ENCODE measurements at regions not wholly inside any gene's neighbourhood (a gene's known extent, or its start where the extent isn't known, plus 50 kb on each side); places are given as distances from the start of the nearest gene placed in this dataset.
A peak's percentile ranks its signal among the peaks of the same experiment; 100 is the strongest.

DNA sequence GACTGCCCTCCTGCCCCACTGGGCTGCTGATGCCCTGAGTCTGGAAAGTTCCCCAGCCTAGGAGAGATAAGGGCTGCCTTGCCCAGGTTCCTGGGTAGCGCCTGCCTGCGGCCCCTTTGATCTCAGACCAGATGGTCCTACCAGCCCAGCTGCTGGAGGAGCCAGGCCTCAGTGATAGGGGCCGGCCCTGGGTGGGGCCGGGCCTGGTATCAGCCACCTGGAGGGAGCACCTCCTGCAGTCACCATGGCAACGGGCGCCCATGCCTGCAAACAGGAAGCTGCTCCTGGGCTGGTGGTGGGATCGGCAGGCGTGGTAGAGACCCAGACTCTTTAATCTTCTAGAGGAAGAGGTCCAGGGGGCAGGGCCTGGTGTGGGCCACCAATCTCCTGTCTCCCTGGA is 119.7 kb upstream of the WNT4 start:
- DNase-seq (ENCODE audit: low read depth in 4 of 4, low spot score in 1 of 4), result no peak

DNA sequence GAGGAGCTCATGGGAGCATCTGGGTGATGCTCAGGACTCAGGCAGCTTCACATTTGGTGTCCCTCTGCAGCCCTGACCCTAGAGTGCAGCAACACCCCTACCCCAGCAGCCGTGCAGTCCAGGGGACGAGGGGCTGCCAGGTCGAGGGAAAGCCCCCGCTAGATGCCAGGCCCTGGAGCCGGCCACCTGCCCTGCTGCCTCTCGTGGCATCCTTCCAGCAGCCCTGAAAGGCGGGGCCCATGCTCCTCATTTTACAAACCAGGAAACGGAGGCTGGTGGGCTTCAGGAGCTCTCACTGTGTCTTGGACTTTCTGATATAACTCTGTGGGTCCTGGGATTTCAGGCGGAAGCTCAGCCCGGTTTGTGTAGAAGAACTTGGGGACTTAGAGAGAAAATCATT is 120.5 kb upstream of the WNT4 start:
- no peak for DNase-seq (ENCODE audit: low read depth in 4 of 4, low spot score in 1 of 4)

DNA sequence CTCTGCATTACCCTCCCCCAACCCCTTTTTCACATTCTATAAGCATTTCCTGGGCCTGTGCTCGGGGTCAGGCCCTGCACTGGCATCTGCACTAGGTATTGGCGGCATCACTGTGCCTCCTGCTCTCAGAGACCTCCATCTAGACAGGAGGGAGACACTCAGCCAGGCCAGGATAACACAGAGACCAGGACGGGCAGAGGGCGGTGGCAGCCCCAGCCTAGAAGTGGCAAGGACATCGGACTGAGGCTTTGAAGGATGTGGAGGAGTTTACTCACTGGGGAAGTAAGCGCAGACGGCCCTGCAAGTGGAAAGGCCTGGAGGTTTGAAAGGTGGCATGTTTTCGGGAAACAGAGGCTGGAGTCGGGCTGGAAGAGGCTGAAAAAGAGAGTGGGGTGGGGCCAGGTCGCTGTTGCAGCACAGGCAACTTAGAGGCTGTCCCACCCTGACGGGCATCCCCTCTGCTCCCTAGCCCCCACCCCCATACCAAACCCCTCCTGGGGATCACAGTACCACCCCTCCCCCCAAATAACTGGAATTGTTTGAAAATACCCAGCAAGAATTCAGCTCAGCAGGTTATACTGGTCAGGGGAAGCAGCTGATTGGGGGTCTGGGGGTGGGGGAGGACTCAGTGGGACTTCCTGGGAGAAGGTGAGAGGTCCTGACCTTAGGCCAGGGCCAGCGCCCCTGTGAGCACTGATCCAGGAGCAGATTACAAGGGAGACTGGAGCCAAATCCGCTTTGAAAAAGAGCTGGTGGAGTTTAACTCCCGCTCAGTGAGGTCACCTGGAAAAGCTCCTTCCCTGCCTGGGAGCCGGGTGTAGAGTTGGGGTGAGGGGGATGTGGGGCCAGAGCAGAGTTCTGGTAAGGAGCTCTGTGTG is 121.8 kb upstream of the WNT4 start:
- DNase-seq (ENCODE audit: low read depth in 4 of 4, low spot score in 1 of 4), result no peak

- DNase-seq (ENCODE audit: low read depth in 4 of 4, low spot score in 1 of 4), result no peak
Measured at GRCh38 chr1:22266141-22266540, 123.2 kb upstream of the WNT4 start.

GRCh38 chr1:22267413-22268175 is 124.7 kb upstream of the WNT4 start:
- DNase-seq (ENCODE audit: low read depth in 4 of 4, low spot score in 1 of 4), result no peak

GRCh38 chr1:22268327-22268726 is 125.4 kb upstream of the WNT4 start:
- no peak for DNase-seq (ENCODE audit: low read depth in 4 of 4, low spot score in 1 of 4)

DNA sequence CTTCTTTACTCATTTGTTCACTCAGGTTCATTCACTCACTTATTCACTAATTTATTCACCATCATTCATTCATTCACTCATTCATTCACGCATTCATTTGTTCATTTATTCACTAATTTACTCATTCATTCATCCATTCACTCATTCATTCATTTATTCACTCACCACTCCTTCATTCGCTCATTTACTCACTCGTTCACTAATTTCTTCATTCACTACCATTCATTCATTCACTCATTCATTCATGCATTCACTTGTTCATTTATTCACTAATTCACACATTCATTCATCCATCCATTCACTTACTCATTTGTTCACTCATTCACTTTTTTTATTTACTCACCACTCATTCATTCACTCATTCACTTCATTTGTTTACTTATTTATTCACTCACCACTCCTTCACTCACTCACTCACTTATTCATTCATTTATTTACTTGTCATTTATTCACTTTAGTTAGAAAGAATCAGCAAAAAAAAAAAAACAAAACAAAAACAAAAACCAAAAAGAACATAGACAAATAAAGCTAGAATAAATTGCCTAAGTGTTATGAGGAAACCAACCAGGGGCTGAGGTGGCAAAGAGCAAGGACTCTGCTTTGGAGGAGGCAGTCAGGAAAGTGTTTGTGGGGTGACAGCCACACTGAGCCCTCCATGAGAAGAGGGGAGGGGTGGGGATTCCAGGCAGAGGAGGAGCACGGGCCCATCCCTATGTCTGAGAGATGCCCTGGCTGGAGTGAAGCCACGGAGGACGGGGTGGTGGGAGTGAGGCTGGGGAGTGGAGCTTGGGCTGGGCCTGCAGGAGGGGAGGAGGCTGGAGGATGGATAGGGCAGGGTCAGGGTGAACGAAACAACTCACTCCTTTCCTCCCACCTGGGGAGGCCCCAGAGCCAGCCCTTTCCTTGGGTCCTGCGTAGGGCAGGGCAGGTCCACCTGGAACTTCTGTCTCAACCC is 129.2 kb upstream of the WNT4 start:
- no peak for DNase-seq (ENCODE audit: low read depth in 4 of 4, low spot score in 1 of 4)

- DNase-seq (ENCODE audit: low read depth in 4 of 4, low spot score in 1 of 4), result no peak
Measured at GRCh38 chr1:22273686-22274681, 131.1 kb upstream of the WNT4 start.

GRCh38 chr1:22275167-22275566 is 132.3 kb upstream of the WNT4 start:
- DNase-seq (ENCODE audit: low read depth in 4 of 4, low spot score in 1 of 4), result no peak

DNA sequence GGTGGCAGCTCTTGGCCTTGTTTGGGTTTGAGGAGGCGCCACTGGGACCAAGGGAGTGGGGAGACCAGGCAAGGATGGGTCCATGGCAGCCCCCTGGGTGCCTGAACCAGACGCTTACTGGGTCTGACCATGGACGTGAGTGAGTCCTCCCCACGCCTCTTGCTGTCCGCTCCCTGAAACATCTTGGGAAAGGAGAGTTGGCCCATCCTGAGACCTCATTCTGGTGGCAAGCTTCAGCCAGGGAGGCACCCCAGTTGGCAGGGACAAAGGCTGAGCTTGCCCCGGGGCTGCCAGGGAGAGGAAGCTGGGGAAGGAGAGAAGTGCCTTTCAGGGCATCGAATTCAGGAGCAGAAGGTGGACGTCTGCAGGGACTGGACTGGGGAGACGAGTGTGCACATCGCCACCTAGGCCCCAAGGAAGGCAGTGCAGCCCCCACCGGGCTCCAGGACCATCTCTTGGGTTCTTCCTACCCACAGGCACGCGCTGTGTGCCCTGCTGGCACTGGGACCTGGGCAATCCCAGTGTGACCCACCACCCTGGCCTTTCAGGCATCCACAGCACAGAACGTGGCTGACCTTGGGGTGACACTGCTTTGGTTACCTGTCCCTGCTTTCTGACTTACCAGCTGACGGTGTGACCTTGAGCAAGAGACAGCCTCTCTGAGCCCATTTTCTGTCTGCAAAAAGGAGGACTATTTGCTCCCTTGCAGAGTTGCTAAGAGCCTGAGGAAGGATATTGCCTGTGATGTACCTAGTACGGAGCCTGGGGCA is 132.9 kb upstream of the WNT4 start:
- peak in 3 of 4 experiments; percentile 7 to 23 (median 9) for DNase-seq (ENCODE audit: low read depth in 4 of 4, low spot score in 1 of 4)

GRCh38 chr1:22276396-22276748 is 133.5 kb upstream of the WNT4 start:
- no peak for DNase-seq (ENCODE audit: low read depth in 4 of 4, low spot score in 1 of 4)

- DNase-seq (ENCODE audit: low read depth in 4 of 4, low spot score in 1 of 4), result no peak
Measured at GRCh38 chr1:22277662-22278061, 134.8 kb upstream of the WNT4 start.

DNA sequence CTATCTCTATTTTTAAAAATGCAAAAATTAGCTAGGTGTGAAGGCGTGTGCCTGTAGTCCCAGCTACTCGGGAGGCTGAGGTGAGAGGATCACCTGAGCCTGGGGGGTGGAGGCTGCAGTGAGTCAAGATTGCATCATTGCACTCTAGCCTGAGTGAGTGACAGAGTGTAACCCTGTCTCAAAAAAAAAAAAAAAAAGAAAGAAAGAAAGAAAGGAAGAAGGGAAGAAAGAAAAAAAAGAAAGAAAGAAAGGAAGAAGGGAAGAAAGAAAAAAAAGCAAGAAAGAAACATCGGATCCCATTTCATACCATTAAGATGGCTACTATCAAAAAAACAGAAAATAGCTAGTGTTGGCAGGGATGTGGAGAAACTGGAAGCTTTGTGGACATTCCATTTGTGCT is 136.8 kb upstream of the WNT4 start:
- no peak for DNase-seq (ENCODE audit: low read depth in 4 of 4, low spot score in 1 of 4)

DNA sequence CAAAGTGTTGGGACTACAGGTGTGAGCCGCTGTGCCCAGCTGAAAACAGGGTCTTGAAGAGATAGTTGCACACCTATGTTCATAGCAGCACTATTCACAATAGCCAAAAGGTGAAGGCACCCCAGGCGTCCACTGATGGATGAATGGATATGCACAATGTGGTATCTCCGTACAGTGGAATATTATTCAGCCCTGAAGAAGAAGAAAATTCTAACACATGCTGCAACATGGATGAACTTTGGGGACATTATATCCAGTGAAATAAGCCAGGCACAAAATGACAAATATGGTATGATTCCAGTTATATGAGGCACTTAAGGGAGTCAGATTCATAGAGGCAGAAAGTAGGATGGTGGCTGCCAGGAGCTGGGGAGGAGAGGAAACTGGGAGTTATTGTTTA is 137.6 kb upstream of the WNT4 start:
- no peak for DNase-seq (ENCODE audit: low read depth in 4 of 4, low spot score in 1 of 4)

- DNase-seq (ENCODE audit: low read depth in 4 of 4, low spot score in 1 of 4), result no peak
Measured at GRCh38 chr1:22281521-22282363, 138.8 kb upstream of the WNT4 start.

DNA sequence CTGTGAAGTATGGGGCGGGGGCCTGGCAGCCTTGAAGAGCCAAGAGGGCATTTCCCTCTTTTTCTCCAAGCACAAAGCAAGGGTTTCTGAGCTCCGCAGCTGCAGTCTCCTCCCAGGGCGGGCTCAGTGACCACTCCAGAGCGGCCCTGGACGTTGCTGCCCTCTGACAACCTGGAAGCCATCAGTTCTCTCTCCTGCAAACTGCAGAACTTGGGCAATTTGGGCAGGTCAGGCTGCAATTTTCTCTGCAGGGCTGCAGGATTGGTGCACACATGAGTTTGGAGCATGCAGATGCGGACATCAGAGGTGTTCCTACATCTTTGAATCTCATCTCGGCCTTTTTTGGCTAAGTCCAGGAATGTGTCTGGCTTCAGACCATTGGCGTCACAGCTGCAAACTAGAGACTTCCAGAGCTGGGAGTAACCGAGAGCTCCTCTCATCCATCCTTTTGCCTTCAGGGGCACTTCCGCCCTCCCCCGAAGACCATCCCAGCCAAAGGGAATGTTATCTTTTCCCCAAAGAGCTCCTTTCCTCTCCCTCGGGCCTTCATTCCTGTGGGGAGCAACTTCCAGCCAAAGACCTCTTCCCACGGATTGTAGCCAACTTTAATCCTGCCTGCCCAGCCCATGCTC is 139.6 kb upstream of the WNT4 start:
- DNase-seq (ENCODE audit: low read depth in 4 of 4, low spot score in 1 of 4), result no peak

DNA sequence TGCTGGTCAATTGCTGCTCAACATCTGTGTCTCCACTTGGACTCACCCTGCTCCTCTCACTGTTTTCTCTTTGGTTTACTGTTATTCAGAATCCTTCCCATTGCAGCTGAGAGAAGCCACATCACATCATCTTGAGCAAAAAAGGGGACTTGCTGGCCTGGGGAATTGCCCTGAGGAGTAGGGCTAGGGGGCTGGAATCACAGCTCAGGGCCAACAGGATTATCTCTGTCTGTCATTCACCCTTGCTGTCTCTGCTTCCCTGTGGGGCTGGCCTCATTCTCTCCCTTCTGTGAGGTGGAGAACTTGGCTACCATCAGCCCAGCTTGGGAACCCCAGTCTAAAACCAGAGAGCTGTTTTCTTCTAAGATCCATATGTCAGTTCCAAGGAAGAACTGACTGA is 140.7 kb upstream of the WNT4 start:
- no peak for DNase-seq (ENCODE audit: low read depth in 4 of 4, low spot score in 1 of 4)

DNA sequence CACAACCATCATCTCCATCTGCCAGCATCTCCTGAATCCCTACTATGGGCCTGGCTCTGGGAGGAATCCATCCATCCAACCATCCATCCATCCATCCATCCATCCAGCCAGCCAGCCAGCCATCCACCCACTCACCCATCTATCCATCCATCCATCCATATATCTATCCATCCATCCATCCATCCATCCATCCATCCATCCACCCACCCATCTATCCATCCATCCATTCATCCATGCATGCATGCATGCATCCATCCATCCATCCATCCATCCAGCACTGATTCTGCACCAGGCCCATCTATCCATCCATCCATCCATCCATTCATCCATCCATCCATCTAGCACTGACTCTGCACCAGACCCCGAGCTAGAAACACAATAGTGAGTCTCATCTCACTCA is 141.3 kb upstream of the WNT4 start:
- no peak for DNase-seq (ENCODE audit: low read depth in 4 of 4, low spot score in 1 of 4)
